ENCODE measurements at regions not wholly inside any gene's neighbourhood (a gene's known extent, or its start where the extent isn't known, plus 50 kb on each side); places are given as distances from the start of the nearest gene placed in this dataset.
"Not testable (repeated sequence)": the region's sequence is repeated elsewhere in the genome, so short reads cannot be mapped to it uniquely, and the experiment has no call there.

DNA sequence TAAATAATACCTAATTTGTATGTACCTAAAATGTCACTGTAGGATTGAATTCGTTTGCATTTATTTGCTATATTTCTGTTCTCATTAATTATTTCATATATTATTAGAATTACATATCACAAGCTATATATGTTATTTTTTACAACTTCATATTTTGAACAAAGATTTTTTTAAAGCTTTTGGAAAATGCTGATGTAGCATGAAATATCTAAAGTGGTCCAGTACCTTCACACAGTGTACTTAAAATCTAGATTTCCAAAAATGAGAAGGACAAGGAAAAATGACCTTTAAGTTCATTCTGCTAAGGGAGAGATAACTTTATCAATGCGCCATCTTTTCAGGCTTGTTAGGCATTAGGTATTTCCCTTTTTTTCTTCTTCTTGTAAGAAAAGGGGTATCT lies 71.8 kb downstream of the LARP7 start:
- TF ChIP-seq YY1 (IDR thresholded peaks at IDR 0.05; ENCODE audit: insufficient read depth, insufficient read length) (no peak), SUZ12 (IDR thresholded peaks at IDR 0.05; ENCODE audit: extremely low read depth, insufficient read depth, insufficient read length) (no peak), ZNF274 (IDR thresholded peaks at IDR 0.05; ENCODE audit: low read depth, low read length) (no peak)

GRCh38 chr4:112714922-112715901 lies 78.3 kb downstream of the LARP7 start:
- TF ChIP-seq SUZ12 (IDR thresholded peaks at IDR 0.05; ENCODE audit: extremely low read depth, insufficient read depth, insufficient read length): no peak
- no peak for TF ChIP-seq ZNF274 (IDR thresholded peaks at IDR 0.05; ENCODE audit: low read depth, low read length)
- no peak for TF ChIP-seq YY1 (IDR thresholded peaks at IDR 0.05; ENCODE audit: insufficient read depth, insufficient read length)
- Histone ChIP-seq H3K4me3 (ENCODE audit: insufficient read length, low read depth) (no peak overlapping the region), H3K9ac (ENCODE audit: insufficient read length, low read depth) (no peak overlapping the region), H3K9me3 (ENCODE audit: insufficient read depth, low read length) (no peaks in the 10 kb centered on the region), H3K4me1 (ENCODE audit: insufficient read depth, insufficient read length) (no peaks in the 10 kb centered on the region), H3K27me3 (ENCODE audit: insufficient read depth, insufficient read length) (no peaks in the 10 kb centered on the region), H3K36me3 (ENCODE audit: insufficient read depth, insufficient read length, low read length) (peaks cover 9% of the 10 kb centered on the region)
- DNase-seq (ENCODE audit: low read depth, low spot score): no peak

More for the DNA sequence above, 71.8 kb downstream of the LARP7 start:
- DNase-seq (ENCODE audit: low read depth, low spot score): no peak
- no peaks in the 10 kb centered on the region for H3K27me3 ChIP-seq (ENCODE audit: insufficient read depth, insufficient read length)
- H3K36me3 ChIP-seq (ENCODE audit: insufficient read depth, insufficient read length, low read length): peaks cover 5% of the 10 kb centered on the region
- H3K9me3 ChIP-seq (ENCODE audit: insufficient read depth, low read length): no peaks in the 10 kb centered on the region
- no peak overlapping the region for H3K4me3 ChIP-seq (ENCODE audit: insufficient read length, low read depth)
- H3K4me1 ChIP-seq (ENCODE audit: insufficient read depth, insufficient read length): no peaks in the 10 kb centered on the region
- H3K9ac ChIP-seq (ENCODE audit: insufficient read length, low read depth): no peak overlapping the region

DNA sequence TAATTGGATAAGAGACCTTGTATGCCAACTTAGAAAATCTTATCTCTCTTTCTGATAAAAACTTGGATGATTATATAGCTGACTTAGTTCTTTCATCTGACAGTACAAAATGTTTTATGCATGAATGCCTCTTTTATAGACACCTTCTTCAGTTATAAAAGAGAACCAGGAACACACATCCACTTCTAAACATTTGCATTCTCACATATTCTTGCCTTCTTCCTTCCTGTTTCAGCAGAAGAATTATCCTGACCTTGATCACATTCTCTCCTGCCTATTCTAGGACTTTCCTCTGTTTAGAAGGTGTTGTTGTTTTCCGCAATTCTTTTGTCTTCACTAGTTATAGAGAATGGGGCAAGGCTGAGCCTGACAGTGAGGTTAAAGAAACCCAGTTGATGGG lies 80.9 kb downstream of the LARP7 start:
- H3K27me3 ChIP-seq (ENCODE audit: insufficient read depth, insufficient read length): no peaks in the 10 kb centered on the region
- no peak overlapping the region for H3K9ac ChIP-seq (ENCODE audit: insufficient read length, low read depth)
- H3K9me3 ChIP-seq (ENCODE audit: insufficient read depth, low read length): no peaks in the 10 kb centered on the region
- H3K4me1 ChIP-seq (ENCODE audit: insufficient read depth, insufficient read length): no peaks in the 10 kb centered on the region
- H3K36me3 ChIP-seq (ENCODE audit: insufficient read depth, insufficient read length, low read length): peaks cover 11% of the 10 kb centered on the region
- no peak for DNase-seq (ENCODE audit: low read depth, low spot score)
- TF ChIP-seq ZNF274 (IDR thresholded peaks at IDR 0.05; ENCODE audit: low read depth, low read length): no peak
- TF ChIP-seq YY1 (IDR thresholded peaks at IDR 0.05; ENCODE audit: insufficient read depth, insufficient read length): no peak
- TF ChIP-seq SUZ12 (IDR thresholded peaks at IDR 0.05; ENCODE audit: extremely low read depth, insufficient read depth, insufficient read length): no peak
- H3K4me3 ChIP-seq (ENCODE audit: insufficient read length, low read depth): no peak overlapping the region

- no peak for DNase-seq (ENCODE audit: low read depth, low spot score)
- TF ChIP-seq SUZ12 (IDR thresholded peaks at IDR 0.05; ENCODE audit: extremely low read depth, insufficient read depth, insufficient read length) (no peak), ZNF274 (IDR thresholded peaks at IDR 0.05; ENCODE audit: low read depth, low read length) (no peak), YY1 (IDR thresholded peaks at IDR 0.05; ENCODE audit: insufficient read depth, insufficient read length) (no peak)
These were observed 84.7 kb downstream of the LARP7 start for GRCh38 chr4:112721627-112722026.

GRCh38 chr4:112726041-112726440 lies 89.1 kb downstream of the LARP7 start:
- Histone ChIP-seq H3K4me1 (ENCODE audit: insufficient read depth, insufficient read length) (no peaks in the 10 kb centered on the region), H3K4me3 (ENCODE audit: insufficient read length, low read depth) (no peak overlapping the region), H3K9ac (ENCODE audit: insufficient read length, low read depth) (no peak overlapping the region), H3K9me3 (ENCODE audit: insufficient read depth, low read length) (no peaks in the 10 kb centered on the region), H3K36me3 (ENCODE audit: insufficient read depth, insufficient read length, low read length) (peaks cover 6% of the 10 kb centered on the region), H3K27me3 (ENCODE audit: insufficient read depth, insufficient read length) (no peaks in the 10 kb centered on the region)
- TF ChIP-seq YY1 (IDR thresholded peaks at IDR 0.05; ENCODE audit: insufficient read depth, insufficient read length) (no peak), ZNF274 (IDR thresholded peaks at IDR 0.05; ENCODE audit: low read depth, low read length) (no peak), SUZ12 (IDR thresholded peaks at IDR 0.05; ENCODE audit: extremely low read depth, insufficient read depth, insufficient read length) (no peak)
- no peak for DNase-seq (ENCODE audit: low read depth, low spot score)

More at GRCh38 chr4:112721627-112722026, 84.7 kb downstream of the LARP7 start:
- no peak overlapping the region for H3K4me3 ChIP-seq (ENCODE audit: insufficient read length, low read depth)
- no peak overlapping the region for H3K9ac ChIP-seq (ENCODE audit: insufficient read length, low read depth)
- H3K9me3 ChIP-seq (ENCODE audit: insufficient read depth, low read length): no peaks in the 10 kb centered on the region
- H3K36me3 ChIP-seq (ENCODE audit: insufficient read depth, insufficient read length, low read length): peaks cover 6% of the 10 kb centered on the region
- no peaks in the 10 kb centered on the region for H3K27me3 ChIP-seq (ENCODE audit: insufficient read depth, insufficient read length)
- H3K4me1 ChIP-seq (ENCODE audit: insufficient read depth, insufficient read length): no peaks in the 10 kb centered on the region

DNA sequence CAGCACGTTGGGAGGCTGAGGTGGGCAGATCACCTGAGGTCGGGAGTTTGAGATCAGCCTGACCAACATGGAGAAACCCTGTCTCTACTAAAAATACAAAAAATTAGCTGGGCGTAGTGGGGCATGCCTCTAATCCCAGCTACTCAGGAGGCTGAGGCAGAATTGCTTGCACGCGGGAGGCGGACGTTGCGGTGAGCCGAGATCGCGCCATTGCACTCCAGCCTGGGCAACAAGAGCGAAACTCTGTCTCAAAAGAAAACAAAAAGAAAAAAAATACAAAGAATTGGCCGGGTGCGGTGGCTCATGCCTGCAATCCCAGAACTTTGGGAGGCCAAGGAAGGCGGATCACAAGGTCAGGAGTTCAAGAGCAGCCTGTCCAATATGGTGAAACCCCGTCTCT lies 90.8 kb downstream of the LARP7 start:
- not testable (repeated sequence) for H3K9me3 ChIP-seq (ENCODE audit: insufficient read depth, low read length); H3K36me3 ChIP-seq (ENCODE audit: insufficient read depth, insufficient read length, low read length); H3K4me3 ChIP-seq (ENCODE audit: insufficient read length, low read depth); H3K9ac ChIP-seq (ENCODE audit: insufficient read length, low read depth); H3K27me3 ChIP-seq (ENCODE audit: insufficient read depth, insufficient read length); H3K4me1 ChIP-seq (ENCODE audit: insufficient read depth, insufficient read length); DNase-seq (ENCODE audit: low read depth, low spot score)

- Histone ChIP-seq H3K9ac (ENCODE audit: insufficient read length, low read depth) (no peak overlapping the region), H3K9me3 (ENCODE audit: insufficient read depth, low read length) (no peaks in the 10 kb centered on the region), H3K27me3 (ENCODE audit: insufficient read depth, insufficient read length) (no peaks in the 10 kb centered on the region), H3K36me3 (ENCODE audit: insufficient read depth, insufficient read length, low read length) (no peaks in the 10 kb centered on the region), H3K4me1 (ENCODE audit: insufficient read depth, insufficient read length) (no peaks in the 10 kb centered on the region), H3K4me3 (ENCODE audit: insufficient read length, low read depth) (no peak overlapping the region)
- no peak for DNase-seq (ENCODE audit: low read depth, low spot score)
- TF ChIP-seq ZNF274 (IDR thresholded peaks at IDR 0.05; ENCODE audit: low read depth, low read length) (no peak), SUZ12 (IDR thresholded peaks at IDR 0.05; ENCODE audit: extremely low read depth, insufficient read depth, insufficient read length) (no peak), YY1 (IDR thresholded peaks at IDR 0.05; ENCODE audit: insufficient read depth, insufficient read length) (no peak)
These were observed 94.8 kb downstream of the LARP7 start for GRCh38 chr4:112731715-112732114.
